DOHH2 (cell line): ENCODE measurements at regions not wholly inside any gene's neighbourhood (a gene's known extent, or its start where the extent isn't known, plus 50 kb on each side); places are given as distances from the start of the nearest gene placed in this dataset.

ENCODE experiments used
- EZH2phosphoT487 ChIP-seq: fragments of 200-600 bp; sonication (generic); IDR thresholded peaks from 2 replicates; pipeline ENCODE4 v1.6.1; 2017; ENCODE audit warnings: borderline replicate concordance, mild to moderate bottlenecking, antibody characterized with exemption, low read length, moderate library complexity, mixed read lengths
- TF ChIP-seq, protein P1 (sequence below): fragments of 200-600 bp; sonication (generic); IDR thresholded peaks from one replicate; pipeline ENCODE4 v1.5.1; 2014; ENCODE audit warnings: antibody characterized with exemption, mild to moderate bottlenecking, low read depth, low read length; ENCODE audit not compliant: poor library complexity, severe bottlenecking

GRCh38 chr6:149227796-149228195, 89.7 kb upstream of the TAB2 start:
- TF ChIP-seq, protein P1, sequence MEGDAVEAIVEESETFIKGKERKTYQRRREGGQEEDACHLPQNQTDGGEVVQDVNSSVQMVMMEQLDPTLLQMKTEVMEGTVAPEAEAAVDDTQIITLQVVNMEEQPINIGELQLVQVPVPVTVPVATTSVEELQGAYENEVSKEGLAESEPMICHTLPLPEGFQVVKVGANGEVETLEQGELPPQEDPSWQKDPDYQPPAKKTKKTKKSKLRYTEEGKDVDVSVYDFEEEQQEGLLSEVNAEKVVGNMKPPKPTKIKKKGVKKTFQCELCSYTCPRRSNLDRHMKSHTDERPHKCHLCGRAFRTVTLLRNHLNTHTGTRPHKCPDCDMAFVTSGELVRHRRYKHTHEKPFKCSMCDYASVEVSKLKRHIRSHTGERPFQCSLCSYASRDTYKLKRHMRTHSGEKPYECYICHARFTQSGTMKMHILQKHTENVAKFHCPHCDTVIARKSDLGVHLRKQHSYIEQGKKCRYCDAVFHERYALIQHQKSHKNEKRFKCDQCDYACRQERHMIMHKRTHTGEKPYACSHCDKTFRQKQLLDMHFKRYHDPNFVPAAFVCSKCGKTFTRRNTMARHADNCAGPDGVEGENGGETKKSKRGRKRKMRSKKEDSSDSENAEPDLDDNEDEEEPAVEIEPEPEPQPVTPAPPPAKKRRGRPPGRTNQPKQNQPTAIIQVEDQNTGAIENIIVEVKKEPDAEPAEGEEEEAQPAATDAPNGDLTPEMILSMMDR = no peak
- TF ChIP-seq EZH2phosphoT487 = no peak
